GM23338 (cell line): ENCODE measurements at regions not wholly inside any gene's neighbourhood (a gene's known extent, or its start where the extent isn't known, plus 50 kb on each side); places are given as distances from the start of the nearest gene placed in this dataset.

Experiments
- ATAC-seq: fragments of 200-7000 bp; cut with Tn5 transposase; 3 replicates; pipeline ENCODE4 v1.9.1; 2020
- DNase-seq: peaks from one replicate; pipeline ENCODE4 v3.0.0-alpha.2; 2015; ENCODE audit warnings: low spot score
- H2AFZ ChIP-seq: fragments of 200-600 bp; sonication (generic); 2 replicates; pipeline ENCODE4 v1.8.0; 2016; ENCODE audit warnings: antibody characterized with exemption, mild to moderate bottlenecking, moderate library complexity
- H3F3A ChIP-seq: fragments of 200-600 bp; sonication (generic); replicated peaks from 2 replicates; pipeline ENCODE4 v1.8.0; 2017; ENCODE audit warnings: antibody characterized with exemption, mixed run types, low read depth
- H3K27ac ChIP-seq: fragments of 200-600 bp; sonication (generic); 2 replicates; pipeline ENCODE4 v1.6.1; 2016; ENCODE audit warnings: low read depth
- H3K27me3 ChIP-seq: fragments of 200-600 bp; sonication (generic); 2 replicates; pipeline ENCODE4 v1.8.0; 2016; ENCODE audit warnings: mild to moderate bottlenecking, mixed run types, moderate library complexity; ENCODE audit not compliant: insufficient read depth
- H3K36me3 ChIP-seq: fragments of 200-600 bp; sonication (generic); 2 replicates; pipeline ENCODE4 v1.8.0; 2016; ENCODE audit warnings: mild to moderate bottlenecking; ENCODE audit not compliant: insufficient read depth
- H3K4me1 ChIP-seq: fragments of 200-600 bp; sonication (generic); 2 replicates; pipeline ENCODE4 v1.8.0; 2016; ENCODE audit warnings: mild to moderate bottlenecking, moderate library complexity; ENCODE audit not compliant: insufficient read depth
- H3K4me2 ChIP-seq: fragments of 200-600 bp; sonication (generic); 2 replicates; pipeline ENCODE4 v1.7.1; 2017; ENCODE audit warnings: mixed run types
- H3K4me3 ChIP-seq: fragments of 200-600 bp; sonication (generic); 2 replicates; pipeline ENCODE4 v1.6.1; 2016; ENCODE audit warnings: mixed run types
- H3K79me2 ChIP-seq: fragments of 200-600 bp; sonication (generic); replicated peaks from 2 replicates; pipeline ENCODE4 v1.8.0; 2017; ENCODE audit warnings: mild to moderate bottlenecking; ENCODE audit not compliant: insufficient read depth
- H3K9me2 ChIP-seq: fragments of 200-600 bp; sonication (generic); 2 replicates; pipeline ENCODE4 v1.8.0; 2017; ENCODE audit not compliant: insufficient read depth
- H4K20me1 ChIP-seq: fragments of 200-600 bp; sonication (generic); replicated peaks from 2 replicates; pipeline ENCODE4 v1.8.0; 2017; ENCODE audit warnings: mild to moderate bottlenecking; ENCODE audit not compliant: insufficient read depth
- H3K27ac Mint-ChIP-seq: 2 replicates; pipeline ENCODE4 v1.8.0; 2020; ENCODE audit warnings: inconsistent platforms, mild to moderate bottlenecking, moderate library complexity, mixed read lengths
- H3K27me3 Mint-ChIP-seq: 3 replicates; pipeline ENCODE4 v1.8.0; 2022; ENCODE audit warnings: low read depth, mild to moderate bottlenecking, moderate library complexity, mixed read lengths, inconsistent platforms; ENCODE audit not compliant: insufficient read depth, poor library complexity
- H3K36me3 Mint-ChIP-seq: 3 replicates; pipeline ENCODE4 v1.8.0; 2021; ENCODE audit warnings: low read depth, mild to moderate bottlenecking, inconsistent platforms, moderate library complexity, mixed read lengths
- H3K4me1 Mint-ChIP-seq: 3 replicates; pipeline ENCODE4 v1.8.0; 2020; ENCODE audit warnings: mild to moderate bottlenecking, inconsistent platforms, mixed read lengths
- H3K4me3 Mint-ChIP-seq: 3 replicates; pipeline ENCODE4 v1.8.0; 2021; ENCODE audit warnings: moderate library complexity, mild to moderate bottlenecking, inconsistent platforms, mixed read lengths
- H3K9me3 Mint-ChIP-seq: 3 replicates; pipeline ENCODE4 v1.8.0; 2020; ENCODE audit warnings: moderate library complexity, mild to moderate bottlenecking, inconsistent platforms, mixed read lengths
- CREB1 ChIP-seq: fragments of 250-450 bp; sonication (Bioruptor Pico); IDR thresholded peaks from 2 replicates; pipeline ENCODE4 v1.5.0; 2020; ENCODE audit warnings: low read depth, mild to moderate bottlenecking, moderate library complexity
- EZH2 ChIP-seq: fragments of 200-600 bp; sonication (generic); IDR thresholded peaks from one replicate; pipeline ENCODE4 v1.8.0; 2017; ENCODE audit warnings: antibody characterized with exemption, mild to moderate bottlenecking, low read depth; ENCODE audit not compliant: unreplicated experiment
- EZH2phosphoT487 ChIP-seq: fragments of 200-600 bp; sonication (generic); IDR thresholded peaks from one replicate; pipeline ENCODE4 v1.8.1; 2018; ENCODE audit warnings: antibody characterized with exemption; ENCODE audit not compliant: unreplicated experiment
- JUNB ChIP-seq: IDR thresholded peaks from one replicate; pipeline ENCODE4 v1.6.1; 2016; ENCODE audit warnings: antibody characterized with exemption; ENCODE audit not compliant: unreplicated experiment
- NANOG ChIP-seq: IDR thresholded peaks from 2 replicates; pipeline ENCODE4 v1.6.1; 2016; ENCODE audit warnings: antibody characterized with exemption, borderline replicate concordance
- POLR2AphosphoS5 ChIP-seq: IDR thresholded peaks from 2 replicates; pipeline ENCODE4 v1.6.1; 2016; ENCODE audit warnings: antibody characterized with exemption, low read depth
- STAT1 ChIP-seq: IDR thresholded peaks from one replicate; pipeline ENCODE4 v1.6.1; 2016; ENCODE audit warnings: antibody characterized with exemption; ENCODE audit not compliant: unreplicated experiment
- ZNF114 ChIP-seq: fragments of 250-450 bp; sonication (Bioruptor Pico); IDR thresholded peaks from 2 replicates; pipeline ENCODE4 v1.5.0; 2020; ENCODE audit warnings: mild to moderate bottlenecking, moderate library complexity
- ZNF331 ChIP-seq: fragments of 250-450 bp; sonication (Bioruptor Pico); IDR thresholded peaks from 2 replicates; pipeline ENCODE4 v1.5.0; 2020; ENCODE audit warnings: low read depth, mild to moderate bottlenecking, moderate library complexity
- TF ChIP-seq, protein P1 (sequence below), 2 experiments: fragments of 200-600 bp in 1 of 2; sonication (generic) in 1 of 2; conservative IDR thresholded peaks; 2 replicates each; pipeline versions ENCODE4 v1.5.1 to v1.6.1; 2016 to 2017; ENCODE audit warnings: antibody characterized with exemption in 2 of 2, low read depth in 2 of 2, mild to moderate bottlenecking in 2 of 2, moderate library complexity in 1 of 2
- TF ChIP-seq, protein P2 (sequence below): IDR thresholded peaks from one replicate; pipeline ENCODE4 v1.6.1; 2018; ENCODE audit warnings: antibody characterized with exemption; ENCODE audit not compliant: unreplicated experiment
- TF ChIP-seq, protein P3 (sequence below): fragments of 250-450 bp; sonication (Bioruptor Pico); IDR thresholded peaks from 2 replicates; pipeline ENCODE4 v1.5.0; 2020; ENCODE audit warnings: mild to moderate bottlenecking, moderate library complexity

DNA sequence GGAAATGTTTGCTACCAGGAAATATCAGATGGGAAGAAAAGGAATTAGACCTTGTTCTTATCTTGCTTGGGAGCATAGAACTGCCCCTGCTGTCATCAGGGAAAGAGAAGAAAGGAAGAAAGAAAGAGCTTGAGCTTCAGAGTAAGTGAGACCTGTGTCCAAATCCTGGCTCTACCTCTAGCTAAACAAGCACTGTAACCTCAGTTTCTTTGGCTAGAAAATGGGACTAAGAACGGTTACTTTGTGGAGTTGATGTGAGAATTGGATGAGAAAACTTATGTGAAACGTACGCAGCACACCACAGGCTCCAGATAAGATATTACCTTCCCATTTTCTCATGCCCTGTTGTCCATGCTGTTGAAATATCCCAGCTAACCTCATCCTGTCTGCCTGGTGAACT lies 57.1 kb upstream of the CREB3L1 start (continued):
- TF ChIP-seq, protein P1, sequence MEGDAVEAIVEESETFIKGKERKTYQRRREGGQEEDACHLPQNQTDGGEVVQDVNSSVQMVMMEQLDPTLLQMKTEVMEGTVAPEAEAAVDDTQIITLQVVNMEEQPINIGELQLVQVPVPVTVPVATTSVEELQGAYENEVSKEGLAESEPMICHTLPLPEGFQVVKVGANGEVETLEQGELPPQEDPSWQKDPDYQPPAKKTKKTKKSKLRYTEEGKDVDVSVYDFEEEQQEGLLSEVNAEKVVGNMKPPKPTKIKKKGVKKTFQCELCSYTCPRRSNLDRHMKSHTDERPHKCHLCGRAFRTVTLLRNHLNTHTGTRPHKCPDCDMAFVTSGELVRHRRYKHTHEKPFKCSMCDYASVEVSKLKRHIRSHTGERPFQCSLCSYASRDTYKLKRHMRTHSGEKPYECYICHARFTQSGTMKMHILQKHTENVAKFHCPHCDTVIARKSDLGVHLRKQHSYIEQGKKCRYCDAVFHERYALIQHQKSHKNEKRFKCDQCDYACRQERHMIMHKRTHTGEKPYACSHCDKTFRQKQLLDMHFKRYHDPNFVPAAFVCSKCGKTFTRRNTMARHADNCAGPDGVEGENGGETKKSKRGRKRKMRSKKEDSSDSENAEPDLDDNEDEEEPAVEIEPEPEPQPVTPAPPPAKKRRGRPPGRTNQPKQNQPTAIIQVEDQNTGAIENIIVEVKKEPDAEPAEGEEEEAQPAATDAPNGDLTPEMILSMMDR (conservative IDR thresholded peaks at IDR 0.05; ENCODE audit: low read depth in 2 of 2), result no peak
- no peak for TF ChIP-seq EZH2phosphoT487
- TF ChIP-seq POLR2AphosphoS5, result no peak
- TF ChIP-seq STAT1, result no peak
- TF ChIP-seq EZH2, result no peak

DNA sequence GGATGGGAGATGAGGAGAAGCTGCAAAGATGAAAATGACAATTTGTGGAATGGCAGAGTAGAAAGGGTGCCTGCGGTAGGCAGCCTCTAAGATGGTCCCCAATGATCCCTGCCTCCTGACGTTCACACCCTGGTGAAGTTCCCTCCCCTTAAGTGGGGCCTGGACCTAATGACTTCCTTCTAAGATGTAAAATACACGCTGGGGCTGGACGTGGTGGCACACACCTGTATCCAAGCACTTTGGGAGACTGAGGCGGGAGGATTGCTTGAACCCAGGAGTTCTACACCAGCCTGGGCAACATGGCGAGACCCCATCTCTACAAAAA lies 60.7 kb upstream of the CREB3L1 start:
- Histone ChIP-seq H3K4me3 (no peak overlapping the region), H3K36me3 (no peaks in the 10 kb centered on the region), H3K79me2 (no peaks in the 10 kb centered on the region), H4K20me1 (no peaks in the 10 kb centered on the region), H3K4me2 (no peak overlapping the region), H2AFZ (no peak overlapping the region; the same call in 1 of the 2 replicates), H3K9me2 (no peaks in the 10 kb centered on the region), H3K4me1 (no peaks in the 10 kb centered on the region), H3F3A (no peaks in the 10 kb centered on the region), H3K27me3 (no peaks in the 10 kb centered on the region), H3K27ac (no peak overlapping the region)
- Mint-ChIP-seq H3K9me3 (no peaks in the 10 kb centered on the region), H3K36me3 (no peaks in the 10 kb centered on the region), H3K4me3 (no peak overlapping the region), H3K27me3 (peaks cover 8% of the 10 kb centered on the region), H3K4me1 (no peaks in the 10 kb centered on the region), H3K27ac (no peak overlapping the region)
- TF ChIP-seq CREB1 (CRISPR knock-in tag) (no peak), JUNB (no peak), ZNF114 (CRISPR knock-in tag) (no peak), NANOG (no peak), ZNF331 (CRISPR knock-in tag) (no peak), STAT1 (no peak), EZH2phosphoT487 (no peak), EZH2 (no peak)
- TF ChIP-seq, protein P2, sequence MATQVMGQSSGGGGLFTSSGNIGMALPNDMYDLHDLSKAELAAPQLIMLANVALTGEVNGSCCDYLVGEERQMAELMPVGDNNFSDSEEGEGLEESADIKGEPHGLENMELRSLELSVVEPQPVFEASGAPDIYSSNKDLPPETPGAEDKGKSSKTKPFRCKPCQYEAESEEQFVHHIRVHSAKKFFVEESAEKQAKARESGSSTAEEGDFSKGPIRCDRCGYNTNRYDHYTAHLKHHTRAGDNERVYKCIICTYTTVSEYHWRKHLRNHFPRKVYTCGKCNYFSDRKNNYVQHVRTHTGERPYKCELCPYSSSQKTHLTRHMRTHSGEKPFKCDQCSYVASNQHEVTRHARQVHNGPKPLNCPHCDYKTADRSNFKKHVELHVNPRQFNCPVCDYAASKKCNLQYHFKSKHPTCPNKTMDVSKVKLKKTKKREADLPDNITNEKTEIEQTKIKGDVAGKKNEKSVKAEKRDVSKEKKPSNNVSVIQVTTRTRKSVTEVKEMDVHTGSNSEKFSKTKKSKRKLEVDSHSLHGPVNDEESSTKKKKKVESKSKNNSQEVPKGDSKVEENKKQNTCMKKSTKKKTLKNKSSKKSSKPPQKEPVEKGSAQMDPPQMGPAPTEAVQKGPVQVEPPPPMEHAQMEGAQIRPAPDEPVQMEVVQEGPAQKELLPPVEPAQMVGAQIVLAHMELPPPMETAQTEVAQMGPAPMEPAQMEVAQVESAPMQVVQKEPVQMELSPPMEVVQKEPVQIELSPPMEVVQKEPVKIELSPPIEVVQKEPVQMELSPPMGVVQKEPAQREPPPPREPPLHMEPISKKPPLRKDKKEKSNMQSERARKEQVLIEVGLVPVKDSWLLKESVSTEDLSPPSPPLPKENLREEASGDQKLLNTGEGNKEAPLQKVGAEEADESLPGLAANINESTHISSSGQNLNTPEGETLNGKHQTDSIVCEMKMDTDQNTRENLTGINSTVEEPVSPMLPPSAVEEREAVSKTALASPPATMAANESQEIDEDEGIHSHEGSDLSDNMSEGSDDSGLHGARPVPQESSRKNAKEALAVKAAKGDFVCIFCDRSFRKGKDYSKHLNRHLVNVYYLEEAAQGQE, result no peak
- TF ChIP-seq, protein P3, sequence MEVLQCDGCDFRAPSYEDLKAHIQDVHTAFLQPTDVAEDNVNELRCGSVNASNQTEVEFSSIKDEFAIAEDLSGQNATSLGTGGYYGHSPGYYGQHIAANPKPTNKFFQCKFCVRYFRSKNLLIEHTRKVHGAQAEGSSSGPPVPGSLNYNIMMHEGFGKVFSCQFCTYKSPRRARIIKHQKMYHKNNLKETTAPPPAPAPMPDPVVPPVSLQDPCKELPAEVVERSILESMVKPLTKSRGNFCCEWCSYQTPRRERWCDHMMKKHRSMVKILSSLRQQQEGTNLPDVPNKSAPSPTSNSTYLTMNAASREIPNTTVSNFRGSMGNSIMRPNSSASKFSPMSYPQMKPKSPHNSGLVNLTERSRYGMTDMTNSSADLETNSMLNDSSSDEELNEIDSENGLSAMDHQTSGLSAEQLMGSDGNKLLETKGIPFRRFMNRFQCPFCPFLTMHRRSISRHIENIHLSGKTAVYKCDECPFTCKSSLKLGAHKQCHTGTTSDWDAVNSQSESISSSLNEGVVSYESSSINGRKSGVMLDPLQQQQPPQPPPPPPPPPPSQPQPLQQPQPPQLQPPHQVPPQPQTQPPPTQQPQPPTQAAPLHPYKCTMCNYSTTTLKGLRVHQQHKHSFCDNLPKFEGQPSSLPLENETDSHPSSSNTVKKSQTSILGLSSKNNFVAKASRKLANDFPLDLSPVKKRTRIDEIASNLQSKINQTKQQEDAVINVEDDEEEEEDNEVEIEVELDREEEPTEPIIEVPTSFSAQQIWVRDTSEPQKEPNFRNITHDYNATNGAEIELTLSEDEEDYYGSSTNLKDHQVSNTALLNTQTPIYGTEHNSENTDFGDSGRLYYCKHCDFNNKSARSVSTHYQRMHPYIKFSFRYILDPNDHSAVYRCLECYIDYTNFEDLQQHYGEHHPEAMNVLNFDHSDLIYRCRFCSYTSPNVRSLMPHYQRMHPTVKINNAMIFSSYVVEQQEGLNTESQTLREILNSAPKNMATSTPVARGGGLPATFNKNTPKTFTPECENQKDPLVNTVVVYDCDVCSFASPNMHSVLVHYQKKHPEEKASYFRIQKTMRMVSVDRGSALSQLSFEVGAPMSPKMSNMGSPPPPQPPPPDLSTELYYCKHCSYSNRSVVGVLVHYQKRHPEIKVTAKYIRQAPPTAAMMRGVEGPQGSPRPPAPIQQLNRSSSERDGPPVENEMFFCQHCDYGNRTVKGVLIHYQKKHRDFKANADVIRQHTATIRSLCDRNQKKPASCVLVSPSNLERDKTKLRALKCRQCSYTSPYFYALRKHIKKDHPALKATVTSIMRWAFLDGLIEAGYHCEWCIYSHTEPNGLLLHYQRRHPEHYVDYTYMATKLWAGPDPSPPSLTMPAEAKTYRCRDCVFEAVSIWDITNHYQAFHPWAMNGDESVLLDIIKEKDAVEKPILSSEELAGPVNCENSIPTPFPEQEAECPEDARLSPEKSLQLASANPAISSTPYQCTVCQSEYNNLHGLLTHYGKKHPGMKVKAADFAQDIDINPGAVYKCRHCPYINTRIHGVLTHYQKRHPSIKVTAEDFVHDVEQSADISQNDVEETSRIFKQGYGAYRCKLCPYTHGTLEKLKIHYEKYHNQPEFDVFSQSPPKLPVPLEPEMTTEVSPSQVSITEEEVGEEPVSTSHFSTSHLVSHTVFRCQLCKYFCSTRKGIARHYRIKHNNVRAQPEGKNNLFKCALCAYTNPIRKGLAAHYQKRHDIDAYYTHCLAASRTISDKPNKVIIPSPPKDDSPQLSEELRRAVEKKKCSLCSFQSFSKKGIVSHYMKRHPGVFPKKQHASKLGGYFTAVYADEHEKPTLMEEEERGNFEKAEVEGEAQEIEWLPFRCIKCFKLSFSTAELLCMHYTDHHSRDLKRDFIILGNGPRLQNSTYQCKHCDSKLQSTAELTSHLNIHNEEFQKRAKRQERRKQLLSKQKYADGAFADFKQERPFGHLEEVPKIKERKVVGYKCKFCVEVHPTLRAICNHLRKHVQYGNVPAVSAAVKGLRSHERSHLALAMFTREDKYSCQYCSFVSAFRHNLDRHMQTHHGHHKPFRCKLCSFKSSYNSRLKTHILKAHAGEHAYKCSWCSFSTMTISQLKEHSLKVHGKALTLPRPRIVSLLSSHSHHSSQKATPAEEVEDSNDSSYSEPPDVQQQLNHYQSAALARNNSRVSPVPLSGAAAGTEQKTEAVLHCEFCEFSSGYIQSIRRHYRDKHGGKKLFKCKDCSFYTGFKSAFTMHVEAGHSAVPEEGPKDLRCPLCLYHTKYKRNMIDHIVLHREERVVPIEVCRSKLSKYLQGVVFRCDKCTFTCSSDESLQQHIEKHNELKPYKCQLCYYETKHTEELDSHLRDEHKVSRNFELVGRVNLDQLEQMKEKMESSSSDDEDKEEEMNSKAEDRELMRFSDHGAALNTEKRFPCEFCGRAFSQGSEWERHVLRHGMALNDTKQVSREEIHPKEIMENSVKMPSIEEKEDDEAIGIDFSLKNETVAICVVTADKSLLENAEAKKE, result no peak
- TF ChIP-seq, protein P1 (conservative IDR thresholded peaks at IDR 0.05; ENCODE audit: low read depth in 2 of 2), result no peak
- DNase-seq (no peak), ATAC-seq (no peak)
